SH-SY5Y (cell line): ENCODE measurements at regions not wholly inside any gene's neighbourhood (a gene's known extent, or its start where the extent isn't known, plus 50 kb on each side); places are given as distances from the start of the nearest gene placed in this dataset.

Experiments used
- GATA2 ChIP-seq: IDR thresholded peaks from 2 replicates; pipeline ENCODE4 v1.6.1; 2011; ENCODE audit warnings: mild to moderate bottlenecking, low read depth, low read length
- GATA3 ChIP-seq: IDR thresholded peaks from 2 replicates; pipeline ENCODE4 v1.6.1; 2011; ENCODE audit warnings: low read depth, mild to moderate bottlenecking, low read length, moderate library complexity

DNA sequence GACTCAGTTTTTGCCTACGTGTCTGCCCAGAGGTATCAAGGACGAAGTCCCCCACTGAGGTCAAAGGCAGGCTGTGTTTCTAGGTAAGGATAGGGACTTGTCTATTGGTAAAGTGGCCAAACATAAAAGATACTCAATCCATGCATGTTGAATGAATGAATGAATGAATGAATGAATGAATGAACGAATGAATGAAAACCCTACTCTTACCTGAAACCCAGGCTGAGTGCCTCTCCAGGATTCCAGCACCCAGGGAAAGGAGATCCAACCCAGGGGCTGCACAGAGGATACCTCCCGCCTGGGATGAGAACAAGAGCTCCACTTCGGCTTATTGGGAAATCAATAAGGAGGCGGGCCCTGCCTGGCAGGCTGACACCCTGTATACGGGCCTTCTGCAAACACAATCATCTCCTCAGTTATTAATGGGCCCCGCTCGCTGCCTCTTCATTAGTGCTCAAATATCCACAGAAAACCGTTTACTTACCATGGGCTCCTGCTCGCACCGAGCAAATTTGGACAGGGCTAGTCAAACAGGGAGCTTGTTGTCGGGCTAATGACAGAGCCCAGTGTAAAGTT is 177.4 kb downstream of the BUD13 start:
- no peak for TF ChIP-seq GATA2
- no peak for TF ChIP-seq GATA3
